ENCODE measurements at regions not wholly inside any gene's neighbourhood (a gene's known extent, or its start where the extent isn't known, plus 50 kb on each side); places are given as distances from the start of the nearest gene placed in this dataset.

- TF ChIP-seq CTCF (IDR thresholded peaks at IDR 0.05; ENCODE audit: low read depth, low read length) = no peak
- Histone ChIP-seq H3K9me3 (ENCODE audit: control insufficient read depth, insufficient read depth, low read length) (no peaks in the 10 kb centered on the region), H3K27ac (ENCODE audit: low read depth, low read length) (no peak overlapping the region), H3K4me3 (ENCODE audit: low read depth, low read length) (no peak overlapping the region), H3K27me3 (ENCODE audit: control insufficient read depth, insufficient read depth, low read length) (no peaks in the 10 kb centered on the region)
- ChIA-PET CTCF (no interaction called here), POLR2A (no interaction called here)
- no peak for DNase-seq (ENCODE audit: low read depth, low spot score)
Measured at GRCh38 chr20:39234520-39235095, 272.5 kb downstream of the DHX35 start.

- CTCF ChIA-PET = no interaction called here
- Histone ChIP-seq H3K27me3 (ENCODE audit: control insufficient read depth, insufficient read depth, low read length) (no peaks in the 10 kb centered on the region), H3K4me3 (ENCODE audit: low read depth, low read length) (no peak overlapping the region), H3K27ac (ENCODE audit: low read depth, low read length) (no peak overlapping the region), H3K9me3 (ENCODE audit: control insufficient read depth, insufficient read depth, low read length) (no peaks in the 10 kb centered on the region)
- no peak for DNase-seq (ENCODE audit: low read depth, low spot score)
- POLR2A ChIA-PET = no interaction called here
- TF ChIP-seq CTCF (IDR thresholded peaks at IDR 0.05; ENCODE audit: low read depth, low read length) = no peak
Measured at GRCh38 chr20:39233755-39234154, 271.6 kb downstream of the DHX35 start.

- Histone ChIP-seq H3K27me3 (ENCODE audit: control insufficient read depth, insufficient read depth, low read length) (no peaks in the 10 kb centered on the region), H3K9me3 (ENCODE audit: control insufficient read depth, insufficient read depth, low read length) (no peaks in the 10 kb centered on the region), H3K27ac (ENCODE audit: low read depth, low read length) (no peak overlapping the region), H3K4me3 (ENCODE audit: low read depth, low read length) (no peak overlapping the region)
- no peak for TF ChIP-seq CTCF (IDR thresholded peaks at IDR 0.05; ENCODE audit: low read depth, low read length)
- CTCF ChIA-PET = interaction anchor here (1.2 kb wide), 1 partner anchor 37 kb away, joined by 3 read pairs; no protein-coding TSS in a partner anchor
- DNase-seq (ENCODE audit: low read depth, low spot score) = no peak
- POLR2A ChIA-PET = no interaction called here
Measured at GRCh38 chr20:39227416-39227815, 265.3 kb downstream of the DHX35 start.

GRCh38 chr20:39225978-39226377 lies 263.8 kb downstream of the DHX35 start:
- Histone ChIP-seq H3K4me3 (ENCODE audit: low read depth, low read length) (no peak overlapping the region), H3K27ac (ENCODE audit: low read depth, low read length) (no peak overlapping the region), H3K27me3 (ENCODE audit: control insufficient read depth, insufficient read depth, low read length) (no peaks in the 10 kb centered on the region), H3K9me3 (ENCODE audit: control insufficient read depth, insufficient read depth, low read length) (no peaks in the 10 kb centered on the region)
- CTCF ChIA-PET = no interaction called here
- POLR2A ChIA-PET = no interaction called here
- no peak for DNase-seq (ENCODE audit: low read depth, low spot score)
- no peak for TF ChIP-seq CTCF (IDR thresholded peaks at IDR 0.05; ENCODE audit: low read depth, low read length)

- POLR2A ChIA-PET = no interaction called here
- H3K27me3 ChIP-seq (ENCODE audit: control insufficient read depth, insufficient read depth, low read length) = no peaks in the 10 kb centered on the region
- no peak overlapping the region for H3K27ac ChIP-seq (ENCODE audit: low read depth, low read length)
- H3K9me3 ChIP-seq (ENCODE audit: control insufficient read depth, insufficient read depth, low read length) = no peaks in the 10 kb centered on the region
- no peak for DNase-seq (ENCODE audit: low read depth, low spot score)
- TF ChIP-seq CTCF (IDR thresholded peaks at IDR 0.05; ENCODE audit: low read depth, low read length) = no peak
- CTCF ChIA-PET = no interaction called here
- H3K4me3 ChIP-seq (ENCODE audit: low read depth, low read length) = no peak overlapping the region
Measured at GRCh38 chr20:39225536-39225935, 263.4 kb downstream of the DHX35 start.

All from AG04450 (cell line).